ENCODE measurements at regions not wholly inside any gene's neighbourhood (a gene's known extent, or its start where the extent isn't known, plus 50 kb on each side); places are given as distances from the start of the nearest gene placed in this dataset.

DNA sequence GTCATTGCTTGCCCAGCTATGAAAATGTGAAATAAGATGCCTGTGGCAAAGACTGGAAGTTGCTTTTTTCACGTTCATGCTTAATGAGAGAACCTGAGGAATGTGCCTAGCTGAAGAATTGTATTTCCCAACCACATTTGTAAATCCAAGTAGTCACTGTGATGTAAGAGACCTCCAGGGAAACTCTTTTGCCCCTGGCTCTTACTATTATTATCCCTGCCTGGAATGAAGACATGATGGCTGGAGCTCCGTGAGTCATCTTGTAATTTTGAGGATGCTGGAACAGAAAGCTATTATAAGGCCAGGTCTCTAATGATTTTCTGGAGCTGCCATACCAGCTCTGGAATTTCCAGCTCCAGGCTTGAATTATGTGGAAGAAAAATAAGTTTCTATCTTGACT is 894.3 kb downstream of the DIAPH3 start:
- TF ChIP-seq, protein P1, sequence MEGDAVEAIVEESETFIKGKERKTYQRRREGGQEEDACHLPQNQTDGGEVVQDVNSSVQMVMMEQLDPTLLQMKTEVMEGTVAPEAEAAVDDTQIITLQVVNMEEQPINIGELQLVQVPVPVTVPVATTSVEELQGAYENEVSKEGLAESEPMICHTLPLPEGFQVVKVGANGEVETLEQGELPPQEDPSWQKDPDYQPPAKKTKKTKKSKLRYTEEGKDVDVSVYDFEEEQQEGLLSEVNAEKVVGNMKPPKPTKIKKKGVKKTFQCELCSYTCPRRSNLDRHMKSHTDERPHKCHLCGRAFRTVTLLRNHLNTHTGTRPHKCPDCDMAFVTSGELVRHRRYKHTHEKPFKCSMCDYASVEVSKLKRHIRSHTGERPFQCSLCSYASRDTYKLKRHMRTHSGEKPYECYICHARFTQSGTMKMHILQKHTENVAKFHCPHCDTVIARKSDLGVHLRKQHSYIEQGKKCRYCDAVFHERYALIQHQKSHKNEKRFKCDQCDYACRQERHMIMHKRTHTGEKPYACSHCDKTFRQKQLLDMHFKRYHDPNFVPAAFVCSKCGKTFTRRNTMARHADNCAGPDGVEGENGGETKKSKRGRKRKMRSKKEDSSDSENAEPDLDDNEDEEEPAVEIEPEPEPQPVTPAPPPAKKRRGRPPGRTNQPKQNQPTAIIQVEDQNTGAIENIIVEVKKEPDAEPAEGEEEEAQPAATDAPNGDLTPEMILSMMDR (IDR thresholded peaks at IDR 0.05; ENCODE audit: low read depth, low read length), result no peak
- H3K4me3 ChIP-seq (replicated peaks in 1 of 2; ENCODE audit: low read depth in 2 of 2, low read length in 2 of 2), result no peak overlapping the region
- DNase-seq (ENCODE audit: low read depth in 2 of 2), result peak; percentile 54 to 87

DNA sequence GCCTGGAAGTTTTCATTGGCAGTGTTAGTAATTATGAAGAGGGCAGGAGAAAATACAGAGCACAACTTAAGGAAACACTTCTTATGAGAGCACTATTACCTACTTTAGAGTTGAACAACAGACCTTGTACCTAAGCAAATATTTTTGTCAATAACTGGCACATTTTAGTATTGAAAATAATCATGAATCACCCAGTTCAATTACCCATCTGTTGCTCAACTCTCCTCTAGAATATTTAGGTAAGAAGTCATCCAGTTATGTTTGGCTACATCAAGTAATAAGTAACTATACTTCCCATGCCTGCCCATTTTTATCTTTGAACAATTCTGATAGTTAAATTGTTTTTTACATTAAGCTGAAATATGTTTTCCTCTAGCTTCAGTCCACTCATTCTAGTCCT is 893.4 kb downstream of the DIAPH3 start:
- TF ChIP-seq, protein P1 (IDR thresholded peaks at IDR 0.05; ENCODE audit: low read depth, low read length), result no peak
- no peak overlapping the region for H3K4me3 ChIP-seq (replicated peaks in 1 of 2; ENCODE audit: low read depth in 2 of 2, low read length in 2 of 2)
- peak in 1 of 2 donors; percentile 17 for DNase-seq (ENCODE audit: low read depth in 2 of 2)

DNA sequence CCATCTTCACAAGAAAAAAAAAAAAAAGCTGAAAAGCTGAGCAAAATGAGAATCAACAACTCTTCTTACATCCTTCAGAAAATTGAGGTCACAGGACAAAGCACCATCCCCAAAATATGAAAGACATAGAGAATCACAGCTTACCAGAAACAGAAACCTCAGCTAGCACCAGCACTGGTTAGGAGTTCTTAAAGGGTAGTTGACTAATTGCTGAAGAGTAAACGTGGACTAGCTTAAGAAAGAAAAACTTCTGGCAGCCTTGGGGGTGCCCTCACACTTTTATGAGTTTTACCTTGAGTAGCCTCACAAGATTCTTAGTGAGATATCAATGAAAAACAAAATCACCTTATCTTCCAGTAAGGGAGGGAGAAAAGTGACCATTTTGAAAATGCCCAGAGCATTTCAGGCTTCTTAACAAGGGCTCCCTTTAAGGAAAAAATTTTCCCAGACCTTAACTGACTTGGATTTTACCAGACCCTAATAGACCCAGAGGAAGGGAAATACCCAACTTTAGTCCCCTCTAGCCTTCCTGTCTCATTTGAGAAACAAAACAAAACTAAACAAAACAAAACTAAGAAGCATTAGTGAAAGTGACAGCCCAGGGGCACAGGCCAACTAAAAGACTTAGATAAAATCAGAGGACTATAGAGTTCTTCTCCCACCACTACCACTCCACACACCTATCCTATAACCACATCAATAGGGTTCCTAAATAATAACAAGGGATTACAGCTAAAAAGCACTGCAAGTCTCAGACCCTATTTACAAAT is 888.6 kb downstream of the DIAPH3 start:
- TF ChIP-seq, protein P1 (IDR thresholded peaks at IDR 0.05; ENCODE audit: low read depth, low read length), result no peak
- no peak for DNase-seq (ENCODE audit: low read depth in 2 of 2)
- no peak overlapping the region for H3K4me3 ChIP-seq (replicated peaks in 1 of 2; ENCODE audit: low read depth in 2 of 2, low read length in 2 of 2)

DNA sequence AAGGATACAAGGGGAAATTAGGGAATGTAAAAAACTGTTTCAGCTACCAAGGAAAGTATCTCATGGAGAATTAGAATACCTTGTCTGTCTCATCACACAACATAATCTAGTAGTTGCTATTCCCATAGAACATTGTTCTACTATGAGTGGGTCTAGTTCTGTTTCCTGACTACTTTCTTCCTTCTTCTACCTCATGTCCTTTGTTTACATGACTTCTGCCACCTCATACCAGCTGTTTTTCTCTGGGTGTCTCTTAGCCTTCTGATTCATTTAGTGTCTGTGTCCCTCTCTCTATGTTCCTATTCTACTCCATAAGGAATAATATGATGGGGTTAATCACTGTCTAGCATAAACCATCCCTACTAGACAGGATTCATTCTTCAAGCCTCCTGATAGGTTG is 887.3 kb downstream of the DIAPH3 start:
- no peak overlapping the region for H3K4me3 ChIP-seq (replicated peaks in 1 of 2; ENCODE audit: low read depth in 2 of 2, low read length in 2 of 2)
- DNase-seq (ENCODE audit: low read depth in 2 of 2), result peak in 1 of 2 donors; percentile 4
- TF ChIP-seq, protein P1 (IDR thresholded peaks at IDR 0.05; ENCODE audit: low read depth, low read length), result no peak

DNA sequence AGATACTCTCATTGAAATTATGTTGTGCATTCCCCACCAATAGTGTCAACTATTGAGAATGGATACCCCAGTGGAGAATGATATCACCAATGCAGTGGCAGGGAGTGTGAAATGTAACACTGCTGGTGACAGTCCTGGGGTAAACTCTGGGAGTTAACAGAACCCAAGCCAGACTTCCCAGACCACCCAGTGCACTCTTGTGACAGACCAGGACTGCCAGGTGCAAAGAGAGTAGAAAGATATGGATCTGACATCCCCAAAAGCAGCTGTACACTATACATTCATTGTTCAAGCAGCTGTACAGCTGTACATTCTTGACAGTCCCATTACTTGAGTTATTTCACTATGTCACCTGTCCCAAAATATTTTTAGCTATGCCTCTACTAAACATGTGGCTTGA is 886.6 kb downstream of the DIAPH3 start:
- TF ChIP-seq, protein P1 (IDR thresholded peaks at IDR 0.05; ENCODE audit: low read depth, low read length), result no peak
- DNase-seq (ENCODE audit: low read depth in 2 of 2), result no peak
- no peak overlapping the region for H3K4me3 ChIP-seq (replicated peaks in 1 of 2; ENCODE audit: low read depth in 2 of 2, low read length in 2 of 2)

DNA sequence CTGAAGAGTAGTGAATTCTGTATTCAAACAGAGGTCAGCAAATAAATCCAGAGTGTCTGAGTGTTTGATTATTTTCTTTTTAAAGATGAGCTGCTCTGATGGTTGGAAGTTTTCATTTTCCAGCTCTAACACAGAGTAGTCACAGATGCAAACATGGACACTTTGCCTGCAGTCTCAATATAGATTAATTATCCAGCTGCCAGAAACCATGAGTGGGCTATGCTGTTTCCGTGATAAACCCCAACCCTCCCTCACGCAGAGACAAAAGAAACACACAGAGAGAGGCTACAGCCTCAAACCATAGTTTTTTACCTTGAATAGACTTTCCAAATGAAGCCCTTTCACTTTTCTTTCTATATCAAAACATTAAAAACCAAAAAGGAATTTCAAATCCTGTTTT is 884.7 kb downstream of the DIAPH3 start:
- DNase-seq (ENCODE audit: low read depth in 2 of 2), result no peak
- TF ChIP-seq, protein P1 (IDR thresholded peaks at IDR 0.05; ENCODE audit: low read depth, low read length), result no peak
- H3K4me3 ChIP-seq (replicated peaks in 1 of 2; ENCODE audit: low read depth in 2 of 2, low read length in 2 of 2), result no peak overlapping the region

DNA sequence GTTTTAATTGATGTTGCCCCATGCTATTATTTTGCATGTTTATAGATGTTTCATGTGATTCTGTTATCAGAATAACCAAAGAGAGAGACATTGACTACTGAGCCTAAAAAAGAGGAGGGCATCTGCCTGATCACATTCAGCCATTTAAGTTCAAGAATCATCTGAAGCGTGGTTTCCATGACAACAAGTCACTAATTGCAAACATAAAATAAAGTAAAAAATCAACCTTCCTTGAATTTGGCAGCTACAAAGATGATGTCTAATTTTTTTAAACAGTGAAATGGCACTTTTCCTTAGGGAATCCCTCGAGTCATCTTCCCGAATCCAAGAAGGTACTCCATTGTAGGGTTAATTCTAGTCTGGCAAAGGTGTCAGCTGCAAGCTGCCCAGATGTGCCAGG is 884.2 kb downstream of the DIAPH3 start:
- H3K4me3 ChIP-seq (replicated peaks in 1 of 2; ENCODE audit: low read depth in 2 of 2, low read length in 2 of 2), result no peak overlapping the region
- TF ChIP-seq, protein P1 (IDR thresholded peaks at IDR 0.05; ENCODE audit: low read depth, low read length), result no peak
- DNase-seq (ENCODE audit: low read depth in 2 of 2), result no peak
